ENCODE measurements at regions not wholly inside any gene's neighbourhood (a gene's known extent, or its start where the extent isn't known, plus 50 kb on each side); places are given as distances from the start of the nearest gene placed in this dataset.

- TF ChIP-seq EZH2 (IDR thresholded peaks at IDR 0.05; ENCODE audit: low read depth): no peak
- TF ChIP-seq CTCF (conservative IDR thresholded peaks at IDR 0.05): no peak
These were observed 79.8 kb upstream of the HABP2 start for GRCh38 chr10:113473011-113473410.

GRCh38 chr10:113473851-113474250 lies 79.0 kb upstream of the HABP2 start:
- TF ChIP-seq EZH2 (IDR thresholded peaks at IDR 0.05; ENCODE audit: low read depth) (no peak), CTCF (conservative IDR thresholded peaks at IDR 0.05) (no peak)
- H3K36me3 ChIP-seq (ENCODE audit: low read depth): no peaks in the 10 kb centered on the region
- H3K4me2 ChIP-seq: no peak overlapping the region
- no peaks in the 10 kb centered on the region for H3K4me1 ChIP-seq (replicated peaks; ENCODE audit: insufficient read depth)
- H3K79me2 ChIP-seq (ENCODE audit: low read depth): no peaks in the 10 kb centered on the region
- H2AFZ ChIP-seq: no peak overlapping the region
- ChIA-PET POLR2A (ENCODE audit: unreplicated experiment) (no interaction called here), CTCF (no interaction called here)
- no peaks in the 10 kb centered on the region for H3K27me3 ChIP-seq (ENCODE audit: insufficient read depth, low read depth)
- no peak overlapping the region for H3K4me3 ChIP-seq
- no peaks in the 10 kb centered on the region for H3K9me3 ChIP-seq (ENCODE audit: insufficient read depth, low read depth)
- H3K9me2 ChIP-seq (ENCODE audit: insufficient read depth): no peaks in the 10 kb centered on the region
- intact Hi-C loops (cut with micrococcal nuclease; ENCODE audit: unreplicated experiment): no loop called here
- no TSS peak for BruUV-seq (replicated peaks)
- no peaks in the 10 kb centered on the region for H3F3A ChIP-seq (ENCODE audit: insufficient read depth, low read depth)
- no peaks in the 10 kb centered on the region for H4K20me1 ChIP-seq (ENCODE audit: insufficient read depth)
- no peak overlapping the region for H3K27ac ChIP-seq
- no peak for DNase-seq

More at GRCh38 chr10:113473011-113473410, 79.8 kb upstream of the HABP2 start:
- no peaks in the 10 kb centered on the region for H3K27me3 ChIP-seq (ENCODE audit: insufficient read depth, low read depth)
- H3K79me2 ChIP-seq (ENCODE audit: low read depth): no peaks in the 10 kb centered on the region
- H3F3A ChIP-seq (ENCODE audit: insufficient read depth, low read depth): no peaks in the 10 kb centered on the region
- intact Hi-C loops (cut with micrococcal nuclease; ENCODE audit: unreplicated experiment): no loop called here
- POLR2A ChIA-PET (ENCODE audit: unreplicated experiment): no interaction called here
- no peak overlapping the region for H3K4me2 ChIP-seq
- CTCF ChIA-PET: interaction anchor here (0.7 kb wide), 1 partner anchor 301 kb away, joined by 4 read pairs; no protein-coding TSS in a partner anchor
- no TSS peak for BruUV-seq (replicated peaks)
- H3K9me3 ChIP-seq (ENCODE audit: insufficient read depth, low read depth): no peaks in the 10 kb centered on the region
- H4K20me1 ChIP-seq (ENCODE audit: insufficient read depth): no peaks in the 10 kb centered on the region
- no peak overlapping the region for H3K27ac ChIP-seq
- no peaks in the 10 kb centered on the region for H3K9me2 ChIP-seq (ENCODE audit: insufficient read depth)
- no peaks in the 10 kb centered on the region for H3K4me1 ChIP-seq (replicated peaks; ENCODE audit: insufficient read depth)
- no peak for DNase-seq
- no peak overlapping the region for H3K4me3 ChIP-seq
- no peak overlapping the region for H2AFZ ChIP-seq
- H3K36me3 ChIP-seq (ENCODE audit: low read depth): no peaks in the 10 kb centered on the region

GRCh38 chr10:113474752-113475151 lies 78.1 kb upstream of the HABP2 start:
- Histone ChIP-seq H3K27me3 (ENCODE audit: insufficient read depth, low read depth) (no peaks in the 10 kb centered on the region), H4K20me1 (ENCODE audit: insufficient read depth) (no peaks in the 10 kb centered on the region), H3K27ac (no peak overlapping the region), H3K4me3 (no peak overlapping the region), H2AFZ (no peak overlapping the region), H3K4me1 (replicated peaks; ENCODE audit: insufficient read depth) (no peaks in the 10 kb centered on the region), H3K79me2 (ENCODE audit: low read depth) (no peaks in the 10 kb centered on the region), H3K9me2 (ENCODE audit: insufficient read depth) (no peaks in the 10 kb centered on the region), H3F3A (ENCODE audit: insufficient read depth, low read depth) (no peaks in the 10 kb centered on the region), H3K9me3 (ENCODE audit: insufficient read depth, low read depth) (peaks cover 2% of the 10 kb centered on the region; the same call in 1 of the 2 replicates), H3K4me2 (no peak overlapping the region), H3K36me3 (ENCODE audit: low read depth) (no peaks in the 10 kb centered on the region)
- POLR2A ChIA-PET (ENCODE audit: unreplicated experiment): no interaction called here
- TF ChIP-seq EZH2 (IDR thresholded peaks at IDR 0.05; ENCODE audit: low read depth) (no peak), CTCF (conservative IDR thresholded peaks at IDR 0.05) (no peak)
- DNase-seq: no peak
- intact Hi-C loops (cut with micrococcal nuclease; ENCODE audit: unreplicated experiment): no loop called here
- BruUV-seq (replicated peaks): no TSS peak
- CTCF ChIA-PET: no interaction called here

Data from PC-9 (cell line).